PC-9 (cell line): ENCODE measurements at regions not wholly inside any gene's neighbourhood (a gene's known extent, or its start where the extent isn't known, plus 50 kb on each side); places are given as distances from the start of the nearest gene placed in this dataset.
"Not testable (repeated sequence)": the region's sequence is repeated elsewhere in the genome, so short reads cannot be mapped to it uniquely, and the experiment has no call there.

ENCODE experiments used
- CTCF ChIP-seq: fragments of 200-600 bp; sonication (generic); conservative IDR thresholded peaks from 2 replicates; pipeline ENCODE4 v1.6.1; 2017; ENCODE audit warnings: mixed run types, antibody characterized with exemption, mild to moderate bottlenecking, moderate library complexity
- EZH2 ChIP-seq: fragments of 200-600 bp; sonication (generic); IDR thresholded peaks from 2 replicates; pipeline ENCODE4 v1.8.0; 2017; ENCODE audit warnings: antibody characterized with exemption, low read depth

DNA sequence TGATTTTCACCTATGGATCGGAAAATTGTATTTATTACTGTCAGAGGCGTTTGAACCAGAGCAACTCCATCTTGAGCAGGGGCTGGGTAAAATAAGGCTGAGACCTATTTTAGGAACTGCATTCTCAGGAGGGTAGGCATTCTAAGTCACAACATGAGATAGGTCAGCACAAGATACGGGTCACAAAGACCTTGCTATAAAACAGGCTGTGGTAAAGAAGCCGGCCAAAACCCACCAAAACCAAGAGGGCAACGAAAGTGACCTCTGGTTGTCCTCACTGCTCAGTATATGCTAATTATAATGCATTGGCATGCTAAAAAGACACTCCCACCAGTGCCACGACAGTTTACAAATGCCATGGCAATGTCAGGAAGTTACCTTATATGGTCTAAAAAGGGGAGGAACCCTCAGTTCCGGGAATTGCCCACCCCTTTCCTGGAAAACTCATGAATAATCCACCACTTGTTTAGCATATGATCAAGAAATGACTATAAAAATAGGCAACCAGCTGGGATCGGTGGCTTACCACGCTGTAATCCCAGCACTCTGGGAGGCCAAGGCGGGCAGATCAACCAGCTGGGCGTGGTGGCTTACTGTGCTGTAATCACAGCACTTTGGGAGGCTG is 136.3 kb upstream of the PARD3 start:
- TF ChIP-seq CTCF, EZH2: not testable (repeated sequence)
